NOMO-1 treated with dmso at 0.1 percent for 144 hours (cell line): ENCODE measurements at regions not wholly inside any gene's neighbourhood (a gene's known extent, or its start where the extent isn't known, plus 50 kb on each side); places are given as distances from the start of the nearest gene placed in this dataset.

Experiments used
- DNase-seq: peaks from one replicate; lab custom pipeline; 2025; ENCODE audit not compliant: unreplicated experiment; lab: John Stamatoyannopoulos, UW

DNA sequence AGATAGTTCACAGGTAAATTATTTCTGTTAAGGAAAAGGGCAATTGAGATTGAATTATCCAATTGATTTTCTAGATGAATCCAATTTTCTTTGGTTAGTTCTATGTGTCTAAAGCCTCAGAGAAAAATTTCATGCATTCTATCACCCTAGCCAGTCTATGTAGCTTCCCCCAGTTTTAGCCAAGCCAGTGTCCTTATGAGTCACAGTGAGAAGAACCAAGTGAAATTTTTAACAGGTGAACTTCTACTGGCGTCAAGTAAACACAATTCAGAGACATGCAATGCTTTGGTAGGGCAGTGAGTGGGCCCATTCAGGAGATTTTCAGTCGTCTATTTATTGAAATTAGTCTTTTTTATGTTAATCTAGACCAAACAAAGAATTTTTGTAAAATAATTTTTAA, 1077.4 kb upstream of the ARRDC3 start:
- DNase-seq, result no peak

- DNase-seq, result no peak
Observed at GRCh38 chr5:92459654-92460053, 1076.5 kb upstream of the ARRDC3 start.

GRCh38 chr5:92455011-92455410, 1071.9 kb upstream of the ARRDC3 start:
- DNase-seq, result no peak

- DNase-seq, result no peak
Observed at GRCh38 chr5:92444888-92445287, 1061.8 kb upstream of the ARRDC3 start.

- no peak for DNase-seq
Observed at GRCh38 chr5:92435781-92436180, 1052.7 kb upstream of the ARRDC3 start.

DNA sequence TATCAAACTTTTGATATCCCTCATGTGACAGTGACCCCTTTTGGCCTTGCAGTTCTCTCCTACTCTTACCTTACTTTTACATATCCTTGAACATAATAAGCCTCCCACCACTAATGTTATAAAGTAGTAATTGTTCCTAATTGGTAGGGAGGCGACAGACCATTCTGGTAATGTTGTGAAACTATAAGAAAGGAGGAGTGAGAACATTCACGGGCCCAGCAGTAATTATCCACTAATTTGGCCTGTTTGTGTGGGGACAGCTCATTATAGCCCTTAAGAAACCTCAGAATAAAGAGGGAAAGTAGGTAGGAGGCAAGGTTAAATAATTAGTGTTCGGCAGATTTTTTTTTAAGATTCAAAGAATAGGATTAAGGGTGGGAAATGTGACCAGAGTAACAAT, 1046.5 kb upstream of the ARRDC3 start:
- no peak for DNase-seq

- DNase-seq, result no peak
Observed at GRCh38 chr5:92428415-92428814, 1045.3 kb upstream of the ARRDC3 start.

GRCh38 chr5:92424785-92425426, 1041.8 kb upstream of the ARRDC3 start:
- no peak for DNase-seq

DNA sequence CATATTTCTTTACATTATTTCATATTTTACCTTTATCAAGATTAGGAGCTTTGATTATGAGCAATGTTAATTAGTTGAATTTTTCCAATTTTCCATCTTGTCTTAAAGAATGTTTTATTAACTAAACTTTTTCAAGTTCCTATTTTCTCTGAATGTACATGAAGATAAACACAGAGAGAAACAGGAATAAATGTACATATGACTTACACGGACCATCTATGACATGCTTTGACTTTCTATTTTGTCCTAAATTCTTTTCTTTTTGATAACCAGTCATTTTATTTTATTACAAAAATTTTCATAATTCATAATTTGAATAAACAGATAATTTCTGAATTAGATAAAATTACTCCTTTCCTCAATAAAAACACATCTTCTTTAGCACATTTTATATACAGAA, 1038.8 kb upstream of the ARRDC3 start:
- DNase-seq, result no peak

GRCh38 chr5:92421196-92421595, 1038.1 kb upstream of the ARRDC3 start:
- no peak for DNase-seq

DNA sequence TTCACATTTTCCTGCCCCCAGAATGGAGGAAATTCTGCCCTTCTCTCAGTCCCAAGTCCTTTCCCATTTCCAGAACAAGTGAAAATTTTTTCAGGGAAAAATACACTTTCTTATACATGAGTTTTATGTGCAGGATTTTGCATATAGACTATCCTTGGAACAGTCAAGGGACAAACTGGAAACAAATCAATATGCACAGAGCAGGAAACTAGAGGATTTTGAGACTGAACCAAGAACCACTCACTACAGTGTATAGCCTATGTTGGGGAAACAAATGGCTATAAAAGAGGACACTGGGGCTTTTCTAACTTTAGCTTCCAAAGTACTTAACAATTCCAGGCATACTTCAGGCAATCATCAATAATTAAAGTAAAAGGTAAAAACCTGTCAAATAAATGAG, 1036.1 kb upstream of the ARRDC3 start:
- DNase-seq, result no peak

DNA sequence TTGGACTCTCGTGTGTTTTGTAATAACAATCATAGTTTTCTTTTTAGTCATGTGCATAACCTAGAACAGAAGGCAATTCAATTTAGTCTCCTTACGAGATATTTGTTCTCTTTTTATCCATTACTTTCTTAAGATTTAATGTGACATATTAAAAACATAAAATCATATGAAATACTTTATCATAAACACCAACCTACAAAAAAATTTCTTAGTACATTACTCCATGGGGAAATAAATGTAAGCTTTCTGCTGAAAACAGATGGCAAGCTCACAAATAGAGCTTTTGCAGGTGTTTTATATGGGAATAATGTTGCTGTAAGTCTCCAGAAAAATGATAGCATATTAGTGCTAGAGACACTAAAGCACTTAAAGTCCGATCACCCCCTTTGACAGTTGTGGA, 1035.2 kb upstream of the ARRDC3 start:
- no peak for DNase-seq

DNA sequence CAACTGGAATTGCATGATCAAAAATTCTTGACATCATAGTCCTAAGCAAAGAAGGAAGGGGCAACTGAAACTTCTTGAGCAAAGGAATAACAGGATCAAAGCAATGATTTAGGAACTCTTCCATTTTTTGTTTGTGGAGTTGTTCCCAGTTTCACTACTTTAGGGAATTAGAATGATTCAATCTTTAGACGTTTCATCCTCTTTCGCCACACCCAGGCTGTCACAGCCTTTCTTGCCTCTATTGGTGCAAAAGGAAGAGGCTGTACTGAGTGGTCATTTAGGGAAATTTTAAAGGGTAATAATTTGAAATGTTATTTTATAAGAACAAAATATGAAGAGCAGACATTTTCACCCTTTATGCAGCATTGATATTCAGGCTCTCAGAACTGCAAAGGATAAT, 1026.0 kb upstream of the ARRDC3 start:
- no peak for DNase-seq

- no peak for DNase-seq
Observed at GRCh38 chr5:92402956-92403702, 1020.0 kb upstream of the ARRDC3 start.

- no peak for DNase-seq
Observed at GRCh38 chr5:92402045-92402444, 1018.9 kb upstream of the ARRDC3 start.

DNA sequence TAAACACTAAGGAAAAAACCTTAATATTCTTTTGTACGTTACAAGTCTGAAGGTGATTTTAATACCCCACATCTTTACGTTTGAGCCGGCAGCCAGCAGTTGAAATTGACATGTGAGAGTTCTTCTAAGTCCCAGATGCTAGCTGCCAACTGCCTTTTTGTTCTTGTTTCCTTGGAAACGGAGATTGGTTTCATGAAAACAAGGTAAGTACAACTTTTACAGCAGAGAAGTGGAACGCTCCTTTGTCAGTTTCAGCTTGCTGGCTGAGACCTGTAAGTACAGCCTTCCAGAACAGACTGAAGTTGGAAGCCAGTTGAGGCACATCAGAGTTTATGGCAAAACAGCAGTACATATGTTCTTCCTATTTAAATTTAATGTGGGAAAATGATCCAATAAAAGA, 1018.4 kb upstream of the ARRDC3 start:
- DNase-seq, result no peak

DNA sequence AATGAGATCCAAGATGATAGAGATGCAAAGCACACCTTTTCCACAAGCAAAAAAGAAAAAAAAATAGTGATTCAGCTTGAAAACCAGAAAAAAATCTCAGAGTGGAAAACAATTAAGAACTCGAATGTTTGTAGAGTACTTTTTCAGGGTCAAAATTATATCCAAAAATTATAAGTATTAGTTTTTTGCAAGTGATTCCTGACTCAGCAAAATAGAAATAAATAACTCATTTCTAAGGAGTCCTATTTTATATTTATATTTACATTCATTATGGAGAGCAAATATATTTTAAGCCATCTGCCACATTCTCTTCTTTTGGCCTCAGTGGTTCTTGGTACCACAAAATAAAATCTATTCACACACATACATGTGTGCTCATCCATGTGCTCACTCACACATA, 1011.8 kb upstream of the ARRDC3 start:
- DNase-seq, result no peak

DNA sequence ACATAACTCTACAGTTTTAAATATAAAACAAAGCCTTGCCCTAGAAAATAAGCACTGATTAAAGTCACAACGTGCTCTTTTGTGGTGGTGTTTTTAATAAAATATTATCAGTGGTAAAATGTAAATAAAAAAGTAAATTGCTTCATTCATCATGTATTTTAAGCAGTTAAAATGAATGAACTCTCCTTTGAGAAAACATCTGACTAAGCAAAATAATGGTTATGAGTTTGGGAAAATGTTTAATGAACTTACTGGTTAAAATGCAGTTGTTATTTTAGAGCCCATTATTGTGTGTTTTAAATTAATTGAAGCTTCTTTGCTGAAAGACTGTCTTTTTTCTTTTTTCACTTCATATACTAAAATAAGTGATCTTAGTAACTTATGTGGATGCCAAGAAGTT, 1007.5 kb upstream of the ARRDC3 start:
- DNase-seq, result no peak

DNA sequence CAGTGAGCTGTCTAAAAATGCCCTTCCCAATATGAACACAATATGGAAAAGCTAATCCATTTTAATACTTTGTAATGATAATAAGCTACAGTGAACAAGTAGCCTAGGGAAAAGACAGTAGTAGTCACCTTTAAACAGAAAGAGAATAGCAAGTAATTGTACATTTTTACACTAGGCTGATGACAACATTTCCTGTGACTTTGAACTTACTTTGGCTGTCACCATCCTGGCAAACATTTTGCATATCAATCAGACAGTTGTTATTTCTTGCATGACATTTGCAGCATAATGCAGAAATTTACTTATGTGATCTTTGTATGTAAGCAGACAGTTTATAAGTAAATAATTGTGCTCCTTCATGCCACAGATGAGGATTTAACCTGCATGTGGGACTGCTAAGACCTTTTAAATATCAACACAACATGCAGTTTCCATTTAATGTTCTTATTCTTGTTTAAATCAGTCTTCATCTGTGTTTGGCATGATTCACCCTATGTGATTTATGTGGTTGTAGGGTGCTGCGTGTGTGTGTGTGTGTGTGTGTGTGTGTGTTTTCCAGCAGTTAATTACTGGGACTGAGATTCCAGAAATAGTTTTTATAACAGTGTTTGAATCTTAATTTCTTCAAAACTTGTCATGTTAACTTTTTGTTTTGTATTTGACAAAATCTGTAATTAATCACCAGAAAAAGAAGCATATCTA, 997.1 kb upstream of the ARRDC3 start:
- no peak for DNase-seq

GRCh38 chr5:92378966-92379611, 996.0 kb upstream of the ARRDC3 start:
- no peak for DNase-seq

DNA sequence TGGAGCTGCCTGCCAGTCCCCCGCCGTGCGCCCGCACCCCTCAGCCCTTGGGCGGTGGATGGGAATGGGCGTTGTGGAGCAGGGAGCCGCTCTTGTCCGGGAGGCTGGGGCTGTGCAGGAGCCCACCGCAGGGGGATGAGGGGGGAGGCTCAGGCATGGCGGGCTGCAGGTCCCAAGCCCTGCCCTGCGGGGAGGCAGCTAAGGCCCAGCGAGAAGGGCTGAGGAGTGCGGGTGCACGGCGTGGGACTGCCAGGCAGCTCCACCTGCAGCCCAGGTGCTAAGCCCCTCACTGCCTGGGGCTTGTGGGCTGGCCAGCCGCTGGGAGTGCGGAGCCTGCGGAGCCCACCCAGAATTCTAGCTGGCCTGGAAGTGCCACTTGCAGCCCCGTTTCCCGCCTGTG, 991.7 kb upstream of the ARRDC3 start:
- DNase-seq, result no peak

- no peak for DNase-seq
Observed at GRCh38 chr5:92372766-92373165, 989.6 kb upstream of the ARRDC3 start.
